Right ventricle myocardium superior (tissue), 1 donor: ENCODE measurements at regions not wholly inside any gene's neighbourhood (a gene's known extent, or its start where the extent isn't known, plus 50 kb on each side); places are given as distances from the start of the nearest gene placed in this dataset.
"Not testable (repeated sequence)": the region's sequence is repeated elsewhere in the genome, so short reads cannot be mapped to it uniquely, and the experiment has no call there.

Source experiments
- ATAC-seq: fragments of 200-7000 bp; cut with Tn5 transposase; one replicate; pipeline ENCODE4 v1.9.1; 2020; ENCODE audit warnings: mild to moderate bottlenecking; ENCODE audit not compliant: poor library complexity
- DNase-seq: peaks from one replicate; pipeline ENCODE4 v3.0.0-alpha.2; 2020
- intact Hi-C: fragments of 100-400 bp; cut with DNase I; formaldehyde crosslinking; loops from one replicate; pipeline ENCODE4 v1.11.2; 2022
- donor health status: DM: no; HTN: yes; CAD: no; lungs with severe emphysema.

DNA sequence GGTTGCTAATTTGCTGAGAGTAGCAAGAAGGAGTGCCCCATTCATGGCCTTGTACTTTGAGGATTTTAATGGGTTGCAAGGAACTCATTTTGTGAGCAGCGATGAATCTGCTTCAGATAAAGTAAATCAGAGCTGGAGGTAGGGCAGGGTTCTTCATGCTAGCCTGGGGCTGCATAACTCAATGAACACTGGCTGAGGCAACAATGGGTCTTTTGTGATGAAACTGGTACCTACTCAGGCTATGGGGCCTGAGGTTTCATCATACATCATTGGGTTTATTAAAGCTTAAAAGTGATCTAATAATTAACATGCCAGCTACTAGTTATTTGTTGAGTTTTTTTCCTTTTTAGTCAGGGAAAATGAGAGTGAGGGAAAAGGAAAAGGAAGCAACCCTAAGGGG, 106.9 kb downstream of the FAM50B start:
- intact Hi-C loops, result no loop called here
- DNase-seq (no peak), ATAC-seq (no peak)

DNA sequence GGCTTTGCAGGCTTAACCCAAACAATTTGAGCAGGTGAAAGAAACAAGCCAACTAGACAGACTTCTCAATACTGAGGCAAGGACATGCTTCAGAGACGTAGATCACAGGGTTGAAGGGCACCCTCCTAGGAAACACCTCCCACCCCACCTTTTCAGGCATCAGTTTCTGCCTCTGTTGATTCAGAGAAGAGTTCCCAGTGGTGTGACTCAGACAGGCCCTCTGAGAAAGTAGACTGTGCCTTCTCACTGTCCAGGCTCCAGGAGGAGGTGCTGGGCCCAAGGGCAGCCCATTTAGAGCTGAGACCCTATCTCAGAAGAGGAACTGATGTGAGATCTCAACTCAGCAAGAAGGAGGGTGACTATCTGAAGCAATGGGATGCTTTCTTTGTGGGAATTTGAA, 108.1 kb downstream of the FAM50B start:
- ATAC-seq (no peak), DNase-seq (no peak)
- intact Hi-C loops, result no loop called here

DNA sequence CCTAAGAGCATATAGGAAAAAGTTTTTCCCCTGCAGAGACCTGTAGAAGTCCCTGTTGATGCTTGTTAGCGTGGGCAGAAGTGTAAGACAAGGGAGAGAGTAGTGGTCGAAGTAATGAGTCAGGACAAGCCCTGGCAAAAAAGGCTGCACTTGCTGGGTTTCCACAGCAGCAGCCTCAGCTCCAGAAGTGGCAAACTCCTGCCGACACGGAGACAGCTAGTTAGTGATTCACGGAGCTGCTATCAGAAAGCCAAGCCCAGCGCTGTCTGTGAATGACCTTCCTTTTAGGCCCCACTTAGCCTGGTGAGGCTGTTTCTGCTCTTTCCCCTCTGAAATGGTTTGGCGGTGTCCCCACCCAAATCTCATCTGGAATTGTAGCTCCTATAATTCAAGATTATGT, 109.1 kb downstream of the FAM50B start:
- intact Hi-C loops, result no loop called here
- no peak for DNase-seq
- no peak for ATAC-seq

DNA sequence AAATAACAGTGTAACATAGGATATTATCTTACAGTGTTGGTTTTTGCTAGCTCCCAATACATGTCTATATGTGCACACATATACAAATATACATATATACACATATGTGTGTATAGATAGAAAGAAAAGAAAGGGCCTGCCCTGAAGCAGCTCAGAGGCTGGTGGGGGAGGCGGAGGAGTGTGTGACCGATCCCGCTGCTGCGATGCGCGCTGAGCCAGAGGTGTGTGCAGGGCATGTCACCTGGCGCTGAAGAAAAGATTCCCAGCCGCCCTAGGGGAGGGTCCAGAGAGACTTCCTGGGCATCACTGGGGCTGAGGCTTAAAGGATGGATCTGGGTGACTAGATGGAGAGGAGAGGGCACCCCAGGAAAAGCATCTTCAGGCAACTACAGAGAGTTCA, 110.2 kb downstream of the FAM50B start:
- ATAC-seq (no peak), DNase-seq (no peak)
- intact Hi-C loops, result no loop called here

GRCh38 chr6:3960754-3961361, 111.7 kb downstream of the FAM50B start:
- DNase-seq (no peak), ATAC-seq (no peak)
- intact Hi-C loops, result loop anchor here (5.0 kb wide), 1 partner anchor 554 kb away; no protein-coding TSS in a partner anchor

- no peak for ATAC-seq
- DNase-seq, result no peak
- intact Hi-C loops, result loop anchor here (5.0 kb wide), 1 partner anchor 554 kb away; no protein-coding TSS in a partner anchor
Observed at GRCh38 chr6:3961581-3962215, 112.5 kb downstream of the FAM50B start.

DNA sequence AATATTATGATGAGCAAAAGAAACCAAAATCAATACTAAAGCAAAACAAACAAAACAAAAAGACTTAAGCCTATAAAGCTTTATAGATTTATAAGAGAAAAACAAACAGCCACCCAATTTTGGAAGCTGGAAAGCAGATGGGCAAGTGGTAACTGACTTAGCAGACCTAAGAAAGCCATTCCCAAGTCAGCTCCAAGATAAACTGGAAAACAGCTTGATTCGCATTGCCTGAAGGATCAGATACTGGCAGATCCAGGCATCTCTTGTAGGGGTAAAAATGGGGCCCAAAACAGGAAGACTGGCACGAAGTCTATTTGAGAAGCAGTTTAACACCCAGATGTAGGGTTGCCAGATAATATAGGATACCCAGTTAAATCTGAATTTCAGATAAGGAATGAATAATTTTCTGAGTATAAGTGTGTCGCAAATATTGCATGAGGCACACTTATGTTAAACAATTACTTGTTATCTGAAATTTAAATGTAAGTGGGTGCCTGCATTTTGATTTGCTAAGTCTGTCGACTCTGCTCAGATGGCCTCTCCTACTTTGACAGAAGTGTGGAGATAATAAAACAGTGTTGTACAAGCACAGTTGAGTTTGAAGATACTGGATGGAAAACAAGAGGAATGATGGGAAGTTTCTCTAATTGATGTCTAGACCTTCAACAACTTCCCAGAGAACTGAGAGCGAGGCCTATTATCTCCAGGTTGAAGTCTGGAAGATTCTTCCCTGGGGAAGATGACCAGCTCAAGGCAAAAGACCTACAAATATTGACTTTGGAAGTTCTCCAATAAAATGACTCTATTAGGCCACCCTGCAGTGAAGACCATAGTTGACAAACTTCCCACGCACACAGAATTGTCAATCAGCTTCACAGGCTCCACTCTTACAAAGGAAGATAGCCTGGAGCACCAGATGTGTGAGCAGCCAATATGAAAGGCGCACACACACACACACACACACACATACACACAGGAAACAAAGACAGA, 113.4 kb downstream of the FAM50B start:
- DNase-seq, result no peak
- ATAC-seq, result no peak
- intact Hi-C loops, result loop anchor here (5.0 kb wide), 1 partner anchor 555 kb away; no protein-coding TSS in a partner anchor

GRCh38 chr6:3963426-3963825, 114.3 kb downstream of the FAM50B start:
- DNase-seq, result no peak
- ATAC-seq, result no peak
- intact Hi-C loops, result loop anchor here (5.0 kb wide), 1 partner anchor 556 kb away; no protein-coding TSS in a partner anchor

DNA sequence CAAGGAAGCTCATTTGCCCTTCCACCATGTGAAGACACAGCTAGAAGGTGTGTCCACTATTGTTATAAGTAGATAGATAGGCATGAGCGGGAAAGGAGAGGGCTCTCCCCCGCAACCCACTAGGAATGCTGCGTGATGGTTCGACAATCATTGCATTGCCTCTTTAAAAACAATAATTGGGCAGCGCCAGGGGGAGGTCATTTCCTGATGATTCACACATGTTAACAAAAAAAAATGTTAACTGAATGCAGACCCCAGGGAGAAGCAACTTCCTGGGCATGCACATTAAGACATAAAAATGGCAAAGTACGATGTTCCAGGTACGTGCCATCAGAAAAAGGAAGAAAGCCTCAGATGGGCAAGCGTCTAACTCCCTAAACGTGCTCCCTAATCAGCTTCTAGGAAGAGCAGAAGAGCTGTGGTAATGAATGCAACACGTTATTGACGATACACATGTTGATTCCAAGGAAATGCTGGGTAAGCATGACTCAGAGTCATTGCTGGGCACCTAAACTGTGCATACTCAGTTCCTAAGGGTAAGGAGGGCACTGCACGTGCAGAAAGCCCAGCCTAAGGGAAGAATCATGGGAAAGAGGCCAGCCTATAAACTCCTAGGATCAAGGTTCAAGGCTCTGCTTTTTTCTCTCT, 113.7 kb downstream of the FAM217A start:
- no peak for ATAC-seq
- no peak for DNase-seq
- intact Hi-C loops, result no loop called here

GRCh38 chr6:3966426-3966825, 112.5 kb downstream of the FAM217A start:
- intact Hi-C loops, result no loop called here
- ATAC-seq (no peak), DNase-seq (no peak)

GRCh38 chr6:3970097-3970496, 108.8 kb downstream of the FAM217A start:
- DNase-seq (no peak), ATAC-seq (no peak)
- intact Hi-C loops, result no loop called here

DNA sequence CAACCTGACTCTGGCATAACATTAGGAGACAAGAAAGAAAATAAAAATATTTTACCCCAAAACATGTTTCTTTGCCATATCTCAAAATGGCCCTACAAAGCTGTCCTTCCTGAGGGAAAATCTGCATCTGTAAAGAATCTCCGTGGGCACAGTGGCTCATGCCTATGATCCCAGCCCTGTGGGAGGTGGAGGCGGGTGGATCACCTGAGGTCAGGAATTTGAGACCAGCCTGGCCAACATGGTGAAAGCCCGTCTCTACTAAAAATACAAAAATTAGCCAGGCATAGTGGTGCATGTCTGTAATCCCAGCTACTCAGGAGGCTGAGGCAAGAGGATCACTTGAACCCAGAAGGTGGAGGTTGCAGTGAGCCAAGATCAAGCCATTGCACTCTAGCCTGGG, 105.8 kb downstream of the FAM217A start:
- DNase-seq, ATAC-seq, intact Hi-C loops: not testable (repeated sequence)

DNA sequence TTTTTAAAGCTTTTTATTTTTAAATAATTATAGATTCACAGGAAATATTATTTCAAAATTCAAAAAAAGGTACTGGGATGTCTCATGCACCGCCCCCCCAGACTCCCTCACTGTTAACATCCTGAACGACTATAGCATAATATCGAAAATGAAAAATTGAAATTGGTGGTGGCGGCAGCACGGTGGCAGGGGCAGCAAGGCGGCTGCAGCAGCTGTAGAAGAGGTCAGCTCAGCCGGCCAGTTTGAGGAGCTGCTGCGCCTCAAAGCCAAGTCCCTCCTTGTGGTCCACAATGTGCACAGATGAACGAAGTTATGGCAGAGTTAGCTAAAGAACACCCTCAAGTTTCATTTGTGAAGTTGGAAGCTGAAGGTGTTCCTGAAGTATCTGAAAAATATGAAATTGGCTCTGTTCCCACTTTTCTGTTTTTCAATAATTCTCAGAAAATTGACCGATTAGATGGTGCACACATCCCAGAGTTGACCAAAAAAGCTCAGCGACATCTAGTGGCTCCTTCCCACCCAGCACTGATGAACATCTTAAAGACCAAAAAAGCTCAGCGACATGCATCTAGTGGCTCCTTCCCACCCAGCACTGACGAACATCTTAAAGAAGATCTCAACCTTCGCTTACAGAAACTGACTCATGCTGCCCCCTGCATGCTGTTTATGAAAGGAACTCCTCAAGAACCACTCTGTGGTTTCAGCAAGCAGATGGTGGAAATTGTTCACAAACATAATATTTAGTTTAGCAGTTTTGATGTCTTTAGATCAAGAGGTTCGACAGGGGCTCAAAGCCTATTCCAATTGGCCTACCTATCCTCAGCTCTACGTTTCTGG, 100.8 kb downstream of the FAM217A start:
- intact Hi-C loops, result no loop called here
- ATAC-seq, result peak; percentile 88
- DNase-seq, result no peak

DNA sequence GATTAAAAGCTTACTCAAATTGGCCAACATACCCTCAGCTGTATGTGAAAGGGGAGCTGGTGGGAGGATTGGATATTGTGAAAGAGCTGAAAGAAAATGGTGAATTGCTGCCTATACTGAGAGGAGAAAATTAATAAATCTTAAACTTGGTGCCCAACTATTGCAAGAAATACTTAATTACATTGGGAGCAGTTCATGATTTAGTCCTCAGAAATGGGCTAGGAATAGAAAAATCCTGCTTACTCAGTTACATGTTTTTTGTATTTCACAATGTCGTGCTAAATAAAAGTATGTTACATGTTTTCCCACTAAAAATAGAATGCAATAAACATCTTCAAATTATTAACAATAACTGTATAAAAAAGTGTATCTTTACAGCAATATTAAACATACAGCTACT, 100.0 kb downstream of the FAM217A start:
- DNase-seq, ATAC-seq, intact Hi-C loops: not testable (repeated sequence)

DNA sequence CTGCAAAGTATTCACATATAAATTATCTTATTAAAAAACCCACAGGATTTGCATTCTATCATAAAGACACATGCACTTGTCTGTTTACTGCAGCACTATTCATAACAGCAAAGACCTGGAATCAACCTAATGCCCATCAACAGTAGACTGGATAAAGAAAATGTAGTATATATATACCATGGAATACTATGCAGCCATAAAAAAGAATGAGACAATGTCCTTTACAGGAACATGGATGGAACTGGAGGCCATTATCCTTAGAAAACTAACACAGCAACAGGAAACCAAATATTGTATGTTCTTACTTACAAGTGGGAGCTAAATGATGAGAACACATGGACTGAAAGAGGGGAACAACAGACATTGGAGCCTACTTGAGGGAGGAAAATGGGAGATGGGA, 97.0 kb downstream of the FAM217A start:
- DNase-seq (no peak), ATAC-seq (no peak)
- intact Hi-C loops, result loop anchor here (10.0 kb wide), 2 partner anchors 137 to 707 kb away; partner anchors contain the start of gene FAM50B

DNA sequence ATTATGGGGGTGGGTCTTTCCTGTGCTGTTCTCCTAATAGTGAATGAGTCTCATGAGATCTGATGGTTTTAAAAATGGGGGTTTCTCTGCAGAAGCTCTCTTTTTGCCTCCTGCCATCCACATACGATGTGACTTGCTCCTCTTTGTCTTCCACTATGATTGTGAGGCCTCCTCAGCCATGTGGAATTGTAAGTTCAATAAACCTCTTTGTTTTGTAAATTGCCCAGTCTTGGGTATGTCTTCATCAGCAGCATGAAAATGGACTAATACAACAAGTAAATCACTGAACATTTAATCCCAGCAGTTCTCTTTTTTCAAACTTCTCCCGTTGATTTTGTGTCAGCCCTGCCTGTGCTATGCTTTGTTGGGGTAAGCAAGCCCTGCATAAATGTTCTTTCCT, 95.2 kb downstream of the FAM217A start:
- ATAC-seq (no peak), DNase-seq (no peak)
- intact Hi-C loops, result loop anchor here (10.0 kb wide), 2 partner anchors 139 to 709 kb away; partner anchors contain the start of gene FAM50B

- ATAC-seq, result no peak
- DNase-seq, result no peak
- intact Hi-C loops, result loop anchor here (10.0 kb wide), 2 partner anchors 140 to 710 kb away; partner anchors contain the start of gene FAM50B
Observed at GRCh38 chr6:3984494-3984893, 94.4 kb downstream of the FAM217A start.

DNA sequence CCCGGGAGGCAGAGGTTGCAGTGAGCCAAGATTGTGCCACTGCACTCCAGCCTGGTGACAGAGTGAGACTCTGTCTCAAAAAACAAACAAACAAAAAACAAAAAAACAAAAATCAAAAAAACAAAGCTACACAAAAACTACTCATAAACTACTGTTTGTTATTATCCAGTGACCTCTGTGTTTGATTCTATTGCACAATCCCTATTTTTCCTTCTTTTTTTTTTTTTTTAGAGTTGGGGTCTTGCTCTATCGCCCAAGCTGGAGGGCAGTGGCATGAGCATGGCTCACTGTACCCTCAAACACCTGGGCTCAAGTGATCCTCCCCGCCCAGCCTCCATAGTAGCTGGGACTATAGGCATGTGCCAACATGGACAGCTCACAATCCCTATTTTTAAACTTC, 92.7 kb downstream of the FAM217A start:
- intact Hi-C loops, result loop anchor here (10.0 kb wide), 2 partner anchors 141 to 711 kb away; partner anchors contain the start of gene FAM50B
- no peak for DNase-seq
- no peak for ATAC-seq
